HS-27A (cell line): ENCODE measurements at regions not wholly inside any gene's neighbourhood (a gene's known extent, or its start where the extent isn't known, plus 50 kb on each side); places are given as distances from the start of the nearest gene placed in this dataset.

Experiments used
- DNase-seq: peaks from one replicate; pipeline ENCODE4 v3.0.0-alpha.2; 2012; ENCODE audit warnings: low read depth, missing footprints

DNA sequence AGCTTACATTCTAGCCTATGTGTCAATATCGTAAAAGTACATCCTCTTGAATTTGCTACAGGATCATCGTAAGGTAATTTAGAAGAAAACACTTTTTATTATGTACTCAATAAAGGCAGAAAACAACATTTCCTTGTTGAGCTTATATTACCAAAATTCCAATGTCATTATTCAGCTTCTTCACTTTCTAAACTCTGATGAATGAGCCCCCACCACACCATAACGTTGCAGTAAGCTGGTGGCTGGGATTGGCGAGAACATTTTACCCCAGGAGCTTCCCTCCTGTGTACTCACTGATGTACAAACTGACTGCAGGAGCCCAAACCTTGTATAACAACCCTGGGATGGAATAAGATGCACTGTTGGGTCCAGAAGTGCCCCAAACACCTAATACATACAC lies 238.1 kb upstream of the MARCKS start:
- no peak for DNase-seq

DNA sequence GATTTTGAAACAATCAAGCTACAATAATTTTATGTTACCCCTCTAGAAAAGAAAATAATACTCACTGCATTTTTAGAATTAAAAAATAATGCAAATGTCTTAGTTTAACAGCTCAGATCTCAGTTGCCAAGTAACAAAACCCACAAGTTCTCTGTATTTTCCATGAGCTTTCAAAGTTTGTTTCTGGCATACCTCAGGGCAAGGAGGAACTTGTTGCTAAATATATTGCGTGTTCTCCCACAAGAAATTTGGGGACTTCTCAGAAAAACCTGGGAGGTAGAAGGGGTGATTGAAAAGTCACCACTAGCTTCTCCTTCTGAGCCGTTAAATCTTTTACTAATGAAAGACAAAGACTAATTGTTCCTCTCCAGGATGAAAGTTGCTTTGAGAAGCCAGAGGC lies 236.8 kb upstream of the MARCKS start:
- no peak for DNase-seq

DNA sequence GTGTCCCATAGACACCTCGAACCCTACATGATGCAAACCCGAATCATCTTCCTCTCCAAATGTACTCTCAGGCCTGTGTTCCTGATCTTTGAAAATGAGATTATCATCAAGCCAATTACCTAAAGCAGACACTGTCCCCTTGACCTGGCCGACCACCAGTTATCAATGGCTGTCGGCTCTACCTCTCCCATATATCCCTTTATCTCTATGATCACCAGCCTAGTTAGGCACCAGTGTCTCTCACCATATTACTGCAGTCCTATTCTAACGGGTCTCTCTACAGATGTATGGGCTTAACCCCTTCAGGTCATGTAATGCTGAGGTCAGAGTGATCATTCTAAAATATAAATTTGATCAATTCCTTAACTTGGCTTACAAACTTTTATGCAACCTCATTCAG lies 234.9 kb upstream of the MARCKS start:
- DNase-seq, result no peak

DNA sequence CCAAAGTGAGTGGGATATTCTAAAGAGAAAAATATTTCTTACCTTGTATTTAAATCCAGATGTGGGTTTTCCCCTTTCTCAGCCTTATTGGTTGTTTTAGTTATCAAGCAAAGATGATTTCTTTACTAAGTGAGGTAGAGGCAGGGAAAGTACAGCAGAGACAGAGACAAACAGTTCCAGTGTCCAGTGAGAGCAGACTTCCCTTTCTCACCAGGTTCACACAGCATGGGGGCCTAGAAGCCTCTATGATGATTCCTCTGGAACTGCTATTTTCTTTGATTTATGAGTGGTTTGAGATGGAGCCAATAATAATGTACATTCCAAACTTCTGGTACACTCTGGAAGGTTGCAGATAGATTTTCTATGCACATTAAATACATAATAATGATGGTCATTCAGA lies 234.0 kb upstream of the MARCKS start:
- no peak for DNase-seq

- DNase-seq, result no peak
These were observed 231.3 kb upstream of the MARCKS start for GRCh38 chr6:113625850-113626249.

GRCh38 chr6:113626475-113626874 lies 230.7 kb upstream of the MARCKS start:
- DNase-seq, result no peak

DNA sequence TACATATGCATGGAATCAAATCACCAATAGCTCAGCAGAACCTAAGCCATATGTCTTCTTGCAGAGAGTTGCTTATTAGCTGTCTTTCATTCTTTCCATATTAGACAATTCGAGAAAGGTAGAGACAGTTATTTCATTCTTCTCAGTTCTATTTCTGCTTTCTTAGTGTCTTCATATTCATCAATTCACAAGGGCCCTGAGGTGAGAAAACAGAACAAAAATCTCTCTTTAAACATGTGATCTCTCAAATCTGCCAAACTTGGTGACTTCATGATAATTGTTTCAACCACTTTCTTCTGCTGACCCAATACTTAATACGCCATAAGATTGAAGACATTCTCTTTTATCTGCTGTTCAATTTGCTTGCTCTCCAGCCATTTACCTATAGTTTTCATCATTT lies 229.7 kb upstream of the MARCKS start:
- DNase-seq, result no peak

GRCh38 chr6:113629256-113629655 lies 227.9 kb upstream of the MARCKS start:
- DNase-seq, result no peak

GRCh38 chr6:113629975-113630737 lies 227.0 kb upstream of the MARCKS start:
- no peak for DNase-seq

- no peak for DNase-seq
These were observed 226.2 kb upstream of the MARCKS start for GRCh38 chr6:113630738-113631535.

DNA sequence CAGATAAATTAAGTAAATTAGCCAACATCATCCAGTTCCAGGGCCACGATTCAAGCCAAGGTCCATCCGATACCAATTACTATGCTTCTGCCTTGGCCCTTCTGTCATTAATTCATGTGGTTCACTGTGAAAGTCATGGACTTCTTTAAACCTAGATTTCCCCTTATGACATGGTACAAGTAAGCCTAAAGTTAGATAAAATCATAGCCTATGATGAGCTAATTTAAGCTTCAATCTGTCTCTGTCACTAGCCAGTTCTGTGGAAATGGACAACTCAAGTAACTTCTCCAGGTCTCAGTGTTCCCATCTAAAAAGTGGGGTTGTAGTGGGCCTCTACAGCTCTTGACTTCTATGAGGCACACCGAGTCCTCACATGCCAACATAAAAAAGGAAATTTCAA lies 225.5 kb upstream of the MARCKS start:
- no peak for DNase-seq

DNA sequence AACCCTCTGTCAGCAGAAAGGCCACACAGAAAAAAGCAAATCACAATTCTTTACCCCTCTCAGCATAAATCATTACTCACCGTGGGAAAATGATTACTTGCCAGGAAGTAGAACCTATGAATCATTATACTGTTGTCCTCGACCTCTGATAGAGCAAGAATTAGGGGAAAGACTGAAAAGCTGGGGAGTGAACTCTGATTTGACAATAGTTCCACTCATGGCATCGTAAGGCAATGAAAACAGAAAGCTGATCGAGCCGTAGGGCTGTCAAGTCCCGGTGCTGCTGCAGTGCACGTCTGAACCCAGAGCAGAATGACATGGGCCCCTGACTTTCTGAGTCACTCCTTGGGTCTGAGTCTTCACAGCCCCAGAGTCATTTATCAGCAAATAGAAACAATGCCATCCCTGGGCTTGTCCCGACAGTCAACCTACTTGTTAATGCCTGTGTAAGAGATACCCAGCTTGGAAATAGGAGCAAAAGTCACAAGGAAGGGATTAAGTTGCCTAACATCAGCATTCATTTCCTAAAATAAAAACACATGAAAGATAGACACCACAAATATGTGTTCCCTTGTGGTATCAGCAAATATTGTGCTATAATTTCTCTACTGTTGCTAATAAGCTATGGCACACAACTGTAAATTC lies 224.8 kb upstream of the MARCKS start:
- DNase-seq, result peak; percentile 77

- DNase-seq, result no peak
These were observed 223.5 kb upstream of the MARCKS start for GRCh38 chr6:113633638-113634037.

DNA sequence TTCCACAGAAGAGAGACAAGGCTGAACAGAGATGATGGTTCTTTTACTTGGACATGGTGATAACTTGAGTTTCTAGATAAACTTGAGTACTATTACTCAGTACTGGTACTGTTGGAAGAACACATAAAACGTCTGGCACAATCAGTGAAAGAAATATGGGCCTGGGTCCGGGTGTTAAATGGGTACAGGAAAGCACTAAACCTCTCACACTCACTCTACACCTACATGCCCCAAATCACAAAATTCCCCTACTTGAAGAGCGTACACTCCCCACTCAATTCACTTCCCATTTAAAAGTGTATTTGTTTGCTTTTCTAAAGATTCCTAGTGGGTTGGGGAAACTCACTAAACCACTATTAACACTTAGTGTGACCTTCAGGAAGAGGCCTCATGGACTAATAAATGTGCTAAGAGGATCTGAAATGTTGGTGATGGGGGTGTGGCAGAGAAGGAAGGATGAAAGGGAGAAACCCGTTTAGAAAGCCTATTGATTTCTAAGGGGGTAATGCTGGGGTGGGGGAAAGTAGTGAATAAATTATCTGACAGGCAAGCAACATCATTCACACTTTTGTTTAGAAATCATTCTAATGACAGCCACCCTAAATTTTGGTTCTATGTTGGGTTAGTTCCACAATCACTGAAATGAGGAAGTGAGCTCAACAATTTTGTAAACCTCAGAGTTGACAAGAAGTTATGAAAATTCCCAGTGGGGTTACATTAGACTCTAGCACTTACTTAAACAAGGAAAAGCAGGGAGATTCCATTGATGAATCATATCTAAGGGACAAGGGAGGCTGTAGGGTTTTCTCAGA lies 222.6 kb upstream of the MARCKS start:
- DNase-seq, result no peak

DNA sequence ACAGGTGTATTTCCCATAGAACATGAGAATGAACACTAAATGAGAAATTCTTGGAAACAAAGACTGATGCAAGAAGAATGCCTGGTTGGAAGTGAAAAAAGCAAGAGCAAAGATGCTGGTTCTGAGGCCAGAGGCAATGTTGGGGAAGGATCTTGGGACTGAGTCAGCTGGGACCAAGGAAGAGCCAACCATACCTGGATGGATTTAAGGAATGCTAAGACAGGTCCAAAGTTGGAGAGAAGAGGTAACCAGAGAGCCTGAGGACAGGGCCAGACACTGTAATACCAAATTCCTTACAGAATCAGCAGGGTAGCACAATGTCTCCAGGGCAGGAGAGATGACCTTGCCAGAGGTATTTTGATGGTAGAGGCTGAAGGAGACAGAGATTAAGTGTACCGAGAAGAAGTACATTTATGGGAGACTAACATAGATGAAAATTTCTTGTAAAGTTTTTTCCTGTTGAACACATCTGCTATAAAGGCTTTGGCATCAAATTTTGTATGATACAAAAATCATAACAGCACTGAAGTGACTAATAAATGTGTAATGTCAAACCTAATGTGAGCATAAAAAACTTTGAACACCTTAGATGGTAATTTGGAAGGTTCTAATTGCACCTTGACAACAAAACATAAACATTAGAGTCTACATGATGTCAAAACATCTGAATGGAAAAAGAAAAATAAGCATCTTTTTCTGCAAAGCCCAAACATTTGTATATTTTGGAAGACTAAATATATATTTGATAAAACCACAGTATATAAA lies 221.7 kb upstream of the MARCKS start:
- DNase-seq, result no peak

GRCh38 chr6:113636357-113636824 lies 220.8 kb upstream of the MARCKS start:
- DNase-seq, result no peak

DNA sequence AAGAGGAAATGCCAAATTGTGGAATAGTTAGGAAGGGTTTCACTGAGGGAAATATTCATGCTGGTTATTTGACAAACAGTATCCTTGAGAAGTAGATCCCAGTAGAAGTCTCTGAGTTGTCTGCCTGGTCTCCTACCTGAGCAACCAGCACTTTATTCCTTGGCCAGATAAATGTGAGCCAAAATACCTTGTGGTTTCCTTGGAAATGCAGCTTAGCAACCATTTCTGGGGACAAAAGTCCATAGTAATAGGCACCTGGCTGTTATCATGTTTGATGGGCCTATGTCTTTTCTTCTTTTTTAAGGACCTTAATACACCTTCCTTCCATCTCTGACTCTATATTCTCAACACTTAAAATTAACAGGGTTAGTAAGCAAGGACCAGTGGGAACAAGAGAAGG lies 217.1 kb upstream of the MARCKS start:
- no peak for DNase-seq

- DNase-seq, result no peak
These were observed 215.0 kb upstream of the MARCKS start for GRCh38 chr6:113642001-113642713.

DNA sequence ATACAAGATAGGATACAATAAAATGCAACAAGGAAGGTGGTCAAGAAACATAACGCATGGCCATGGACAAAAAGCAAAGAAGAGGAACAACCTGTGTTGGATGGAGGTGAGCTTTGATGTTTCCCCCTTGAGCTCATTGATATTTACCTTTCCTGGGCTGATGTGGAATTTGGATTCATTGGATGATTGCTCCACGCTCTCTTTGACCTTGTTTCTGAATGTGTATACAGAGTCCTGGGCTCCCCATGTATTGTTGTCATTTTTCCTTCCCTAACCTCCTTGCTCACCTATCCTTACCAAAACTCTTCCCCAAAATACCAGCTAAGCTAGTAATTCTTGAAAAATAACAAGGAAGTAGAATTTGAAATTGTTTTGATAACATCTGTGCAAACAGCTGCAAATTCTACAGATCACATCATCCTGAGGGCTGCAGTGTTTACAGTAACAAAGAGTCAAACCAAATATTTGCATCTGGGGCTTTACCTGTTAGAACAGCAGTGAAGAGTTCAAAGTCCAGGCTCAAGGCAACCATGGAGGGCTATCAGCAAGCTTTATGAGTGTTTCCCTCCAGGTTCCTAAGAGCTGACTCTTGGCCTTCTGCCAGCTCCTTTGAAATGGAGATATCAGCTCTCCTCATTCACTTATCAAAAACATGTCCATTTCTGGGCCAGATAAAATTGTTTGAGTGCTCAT lies 214.3 kb upstream of the MARCKS start:
- no peak for DNase-seq

DNA sequence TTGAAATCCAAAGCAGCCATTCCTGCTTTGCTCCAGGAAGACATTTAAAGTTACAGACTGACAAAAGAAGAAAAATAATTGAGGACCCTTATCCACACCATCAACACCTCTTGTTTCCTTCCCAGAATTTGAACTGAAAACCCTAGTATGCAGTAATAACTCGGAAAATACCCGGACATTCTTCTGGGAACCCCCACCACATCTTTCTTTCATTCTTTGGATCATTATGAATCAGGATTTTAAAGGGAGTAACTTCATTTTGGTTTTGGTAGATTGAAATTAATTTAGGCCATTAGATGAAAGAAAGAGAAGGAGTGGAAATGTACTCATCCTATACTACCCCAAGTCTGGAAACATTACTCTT lies 213.8 kb upstream of the MARCKS start:
- no peak for DNase-seq
